ENCODE measurements at regions not wholly inside any gene's neighbourhood (a gene's known extent, or its start where the extent isn't known, plus 50 kb on each side); places are given as distances from the start of the nearest gene placed in this dataset.

- TF ChIP-seq GATA2 (IDR thresholded peaks at IDR 0.05; ENCODE audit: low read depth, low read length) (no peak), GATA3 (IDR thresholded peaks at IDR 0.05; ENCODE audit: low read depth, low read length) (no peak)
Measured at GRCh38 chr18:2104620-2105462, 466.5 kb downstream of the METTL4 start.
